ENCODE measurements at regions not wholly inside any gene's neighbourhood (a gene's known extent, or its start where the extent isn't known, plus 50 kb on each side); places are given as distances from the start of the nearest gene placed in this dataset.

DNA sequence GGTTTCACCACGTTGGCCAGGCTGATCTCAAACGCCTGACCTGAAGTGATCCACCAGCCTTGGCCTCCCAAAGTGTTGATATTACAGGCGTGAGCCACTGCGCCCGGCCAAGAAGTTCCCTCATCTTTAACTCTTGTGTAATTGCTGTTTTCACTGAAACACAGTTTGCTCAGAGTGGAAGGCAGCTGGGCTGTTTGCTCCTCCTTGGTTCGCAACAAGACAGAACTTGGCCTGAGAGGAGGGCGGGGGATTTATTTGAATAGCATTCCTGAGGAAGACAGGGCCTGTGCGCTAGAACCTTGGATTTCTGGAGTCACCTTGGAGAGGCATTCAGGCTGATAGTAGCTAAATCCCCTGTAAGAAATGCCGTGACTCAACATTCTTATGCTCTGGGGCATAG is 226.7 kb upstream of the MCTP2 start:
- CTCF ChIA-PET = interaction anchor here (1.2 kb wide), 1 partner anchor 79 kb away, joined by 3 read pairs; no protein-coding TSS in a partner anchor
- no peak for DNase-seq (ENCODE audit: extremely low spot score)
- TF ChIP-seq, protein P1, sequence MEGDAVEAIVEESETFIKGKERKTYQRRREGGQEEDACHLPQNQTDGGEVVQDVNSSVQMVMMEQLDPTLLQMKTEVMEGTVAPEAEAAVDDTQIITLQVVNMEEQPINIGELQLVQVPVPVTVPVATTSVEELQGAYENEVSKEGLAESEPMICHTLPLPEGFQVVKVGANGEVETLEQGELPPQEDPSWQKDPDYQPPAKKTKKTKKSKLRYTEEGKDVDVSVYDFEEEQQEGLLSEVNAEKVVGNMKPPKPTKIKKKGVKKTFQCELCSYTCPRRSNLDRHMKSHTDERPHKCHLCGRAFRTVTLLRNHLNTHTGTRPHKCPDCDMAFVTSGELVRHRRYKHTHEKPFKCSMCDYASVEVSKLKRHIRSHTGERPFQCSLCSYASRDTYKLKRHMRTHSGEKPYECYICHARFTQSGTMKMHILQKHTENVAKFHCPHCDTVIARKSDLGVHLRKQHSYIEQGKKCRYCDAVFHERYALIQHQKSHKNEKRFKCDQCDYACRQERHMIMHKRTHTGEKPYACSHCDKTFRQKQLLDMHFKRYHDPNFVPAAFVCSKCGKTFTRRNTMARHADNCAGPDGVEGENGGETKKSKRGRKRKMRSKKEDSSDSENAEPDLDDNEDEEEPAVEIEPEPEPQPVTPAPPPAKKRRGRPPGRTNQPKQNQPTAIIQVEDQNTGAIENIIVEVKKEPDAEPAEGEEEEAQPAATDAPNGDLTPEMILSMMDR (IDR thresholded peaks at IDR 0.05; ENCODE audit: control extremely low read depth, extremely low read depth, low read depth, missing control alignments) = no peak
- POLR2A ChIA-PET = interaction anchor here (0.6 kb wide), 1 partner anchor 274 kb away, joined by 3 read pairs; no protein-coding TSS in a partner anchor

DNA sequence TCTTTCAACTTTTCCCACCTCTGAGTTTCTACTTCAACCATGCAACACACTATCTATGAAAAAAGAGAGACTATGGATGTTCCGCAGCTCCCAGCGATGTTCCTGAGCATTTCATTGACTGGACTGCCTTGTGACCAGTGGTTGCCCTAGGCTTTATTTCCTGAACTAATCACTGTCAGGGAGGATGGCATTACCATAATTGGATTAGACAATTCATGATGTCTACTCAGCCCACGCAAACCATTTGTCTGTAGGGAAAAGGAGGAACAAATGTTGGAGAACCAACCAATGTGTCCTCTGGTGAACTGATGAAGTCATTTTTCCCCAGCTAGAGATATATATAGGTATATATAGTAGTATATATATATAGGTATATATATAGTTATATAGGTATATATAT is 229.3 kb upstream of the MCTP2 start:
- POLR2A ChIA-PET = no interaction called here
- TF ChIP-seq, protein P1 (IDR thresholded peaks at IDR 0.05; ENCODE audit: control extremely low read depth, extremely low read depth, low read depth, missing control alignments) = no peak
- no peak for DNase-seq (ENCODE audit: extremely low spot score)
- CTCF ChIA-PET = no interaction called here

DNA sequence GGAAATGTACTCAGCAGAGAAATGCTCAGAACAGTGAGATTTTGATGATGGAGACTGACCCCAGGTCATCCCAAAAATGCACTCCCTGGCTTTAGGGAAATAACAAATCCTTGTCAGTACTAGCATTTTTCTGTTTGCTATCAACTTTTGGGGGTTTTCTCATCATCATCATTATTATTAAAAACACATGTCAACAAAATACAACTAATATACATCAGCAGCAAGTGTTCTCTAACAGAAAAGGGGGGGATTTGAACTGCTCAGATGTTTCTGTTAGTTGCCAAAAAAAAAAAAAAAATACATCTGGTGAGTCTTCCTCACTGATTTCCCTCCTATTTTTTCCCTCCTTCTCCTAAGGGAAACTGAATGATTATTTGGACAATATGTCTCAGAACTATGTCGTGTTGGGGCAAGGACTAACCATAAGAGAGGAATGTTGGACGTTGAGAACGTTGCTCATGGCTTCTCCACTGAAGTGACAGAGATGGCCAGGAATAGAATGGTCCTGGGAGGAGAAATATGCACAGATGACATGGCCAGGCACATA is 230.0 kb upstream of the MCTP2 start:
- TF ChIP-seq, protein P1 (IDR thresholded peaks at IDR 0.05; ENCODE audit: control extremely low read depth, extremely low read depth, low read depth, missing control alignments) = no peak
- no peak for DNase-seq (ENCODE audit: extremely low spot score)
- CTCF ChIA-PET = no interaction called here
- POLR2A ChIA-PET = no interaction called here

DNA sequence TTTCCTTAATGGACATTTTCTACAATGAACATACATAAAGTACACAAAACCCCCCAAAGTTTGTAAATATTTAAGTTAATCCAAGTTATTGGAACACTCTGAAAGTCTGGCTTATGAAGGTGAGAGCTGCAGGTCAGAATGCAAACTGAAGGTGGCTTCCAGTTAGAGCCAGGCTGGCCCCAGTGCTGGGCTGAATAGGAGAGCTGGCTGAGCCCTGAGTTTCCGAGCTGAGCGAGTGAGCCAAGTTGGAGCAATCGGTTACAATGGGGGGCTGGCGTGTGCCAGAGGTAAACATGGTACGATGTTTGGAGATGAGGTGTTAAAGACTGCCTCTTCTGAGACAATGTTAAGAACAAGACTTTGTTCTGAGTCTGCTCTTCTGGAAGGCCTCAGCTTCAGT is 230.8 kb upstream of the MCTP2 start:
- TF ChIP-seq, protein P1 (IDR thresholded peaks at IDR 0.05; ENCODE audit: control extremely low read depth, extremely low read depth, low read depth, missing control alignments) = no peak
- DNase-seq (ENCODE audit: extremely low spot score) = no peak
- POLR2A ChIA-PET = no interaction called here
- CTCF ChIA-PET = no interaction called here

DNA sequence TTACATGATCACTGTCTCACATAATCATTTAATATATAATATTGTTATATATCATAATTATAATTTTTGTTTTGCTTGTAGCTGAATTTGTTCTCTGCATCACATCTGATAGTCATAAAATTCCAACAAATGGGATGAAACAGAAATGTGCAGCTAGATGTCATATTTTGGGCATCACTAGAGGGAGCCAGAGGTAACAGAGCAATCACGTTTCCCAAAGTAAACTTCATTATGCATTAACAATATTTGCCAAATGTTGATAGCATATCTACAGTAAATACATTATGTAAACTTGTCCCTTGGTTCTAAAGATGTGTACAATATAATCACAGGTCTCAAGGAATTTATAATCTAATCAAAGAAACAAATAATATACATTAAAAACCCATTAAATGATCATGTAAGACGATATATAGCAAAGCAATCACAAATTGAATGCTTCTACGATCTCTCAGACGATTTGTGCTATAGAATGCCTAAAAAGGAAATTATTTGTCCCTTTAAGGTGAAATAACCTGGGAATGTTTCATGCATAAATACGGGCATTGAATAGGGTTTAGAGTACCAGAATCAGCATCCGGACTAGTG is 234.2 kb upstream of the MCTP2 start:
- TF ChIP-seq, protein P1 (IDR thresholded peaks at IDR 0.05; ENCODE audit: control extremely low read depth, extremely low read depth, low read depth, missing control alignments) = peak; percentile 38
- CTCF ChIA-PET = interaction anchor here (1.0 to 1.6 kb wide), 5 partner anchors 9 to 27 kb away, joined by 3 to 6 read pairs (median 5); no protein-coding TSS in a partner anchor
- no peak for DNase-seq (ENCODE audit: extremely low spot score)
- POLR2A ChIA-PET = no interaction called here

DNA sequence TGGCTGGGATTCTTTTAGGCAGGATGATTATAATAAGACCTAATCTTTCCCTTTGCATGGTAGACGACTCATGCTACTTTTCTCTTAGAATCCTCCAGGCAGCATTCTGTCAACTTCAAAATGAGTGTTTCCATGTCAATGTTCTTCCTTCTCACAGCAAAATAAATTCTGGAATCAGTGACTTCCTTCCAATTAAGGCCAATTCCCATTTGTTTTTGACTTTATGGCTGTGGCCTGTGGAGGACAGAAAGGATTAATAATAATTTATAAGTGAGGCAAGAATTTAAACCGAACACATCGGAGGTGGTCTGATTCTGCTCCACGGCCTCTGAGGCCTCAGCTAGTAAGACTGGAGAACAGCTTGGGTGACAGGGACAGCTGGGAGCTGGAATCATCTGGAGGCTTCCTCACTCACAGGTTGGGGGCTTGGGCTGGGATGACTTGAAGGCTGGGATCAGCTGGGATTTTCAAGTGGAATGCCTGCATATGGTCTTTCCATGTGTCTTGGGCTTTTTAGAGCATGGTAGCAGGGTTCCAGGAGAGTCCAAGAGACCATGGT is 241.8 kb upstream of the MCTP2 start:
- ChIA-PET CTCF (no interaction called here), POLR2A (no interaction called here)
- no peak for DNase-seq (ENCODE audit: extremely low spot score)
- TF ChIP-seq, protein P1 (IDR thresholded peaks at IDR 0.05; ENCODE audit: control extremely low read depth, extremely low read depth, low read depth, missing control alignments) = no peak

Data from GM10248 (cell line).